Endodermal cell (in vitro differentiated cells): ENCODE measurements at regions not wholly inside any gene's neighbourhood (a gene's known extent, or its start where the extent isn't known, plus 50 kb on each side); places are given as distances from the start of the nearest gene placed in this dataset.

Experiments used
- DNase-seq: peaks from one replicate; pipeline ENCODE4 v3.0.0-alpha.2; 2017
- H3K27ac ChIP-seq: 2 replicates; pipeline ENCODE4 v1.5.1; 2013; ENCODE audit warnings: mild to moderate bottlenecking, low read depth, low read length, moderate library complexity
- H3K27me3 ChIP-seq: 2 replicates; pipeline ENCODE4 v1.6.1; 2013; ENCODE audit warnings: mild to moderate bottlenecking, low read length, moderate library complexity; ENCODE audit not compliant: insufficient read depth, control insufficient read depth, poor library complexity, severe bottlenecking
- H3K36me3 ChIP-seq: 2 replicates; pipeline ENCODE4 v1.7.0; 2013; ENCODE audit warnings: mild to moderate bottlenecking, low read length, moderate library complexity; ENCODE audit not compliant: control insufficient read depth, insufficient read depth
- H3K4me1 ChIP-seq: one replicate; pipeline ENCODE4 v1.7.0; 2013; ENCODE audit warnings: low read length; ENCODE audit not compliant: control insufficient read depth, insufficient read depth
- H3K4me3 ChIP-seq: 2 replicates; pipeline ENCODE4 v1.5.1; 2013; ENCODE audit warnings: mild to moderate bottlenecking, low read length, moderate library complexity
- H3K9ac ChIP-seq: 2 replicates; pipeline ENCODE4 v1.6.1; 2013; ENCODE audit warnings: mild to moderate bottlenecking, low read length, moderate library complexity; ENCODE audit not compliant: poor library complexity, severe bottlenecking; ENCODE audit errors: extremely low read depth
- H3K9me3 ChIP-seq: 2 replicates; pipeline ENCODE4 v1.6.1; 2013; ENCODE audit warnings: mild to moderate bottlenecking, low read length, moderate library complexity; ENCODE audit not compliant: control insufficient read depth
- H3K27ac Mint-ChIP-seq: 2 replicates; pipeline ENCODE4 v1.8.0; 2020; ENCODE audit warnings: mixed read lengths
- H3K27me3 Mint-ChIP-seq: 2 replicates; pipeline ENCODE4 v1.8.0; 2021; ENCODE audit warnings: mild to moderate bottlenecking, mixed read lengths; ENCODE audit not compliant: insufficient read depth
- H3K36me3 Mint-ChIP-seq: 2 replicates; pipeline ENCODE4 v1.8.0; 2020; ENCODE audit warnings: low read depth, mixed read lengths
- H3K4me1 Mint-ChIP-seq: 2 replicates; pipeline ENCODE4 v1.8.0; 2020; ENCODE audit warnings: mixed read lengths
- H3K4me3 Mint-ChIP-seq: 2 replicates; pipeline ENCODE4 v1.8.0; 2020; ENCODE audit warnings: mild to moderate bottlenecking, moderate library complexity, mixed read lengths
- H3K9me3 Mint-ChIP-seq: 2 replicates; pipeline ENCODE4 v1.8.0; 2020; ENCODE audit warnings: mild to moderate bottlenecking, mixed read lengths
- CTCF ChIP-seq: fragments of 200-600 bp; sonication (generic); conservative IDR thresholded peaks from 2 replicates; pipeline ENCODE4 v1.5.0; 2021; ENCODE audit warnings: antibody characterized with exemption, mild to moderate bottlenecking
- WGBS, 2 experiments: methylation state at CpG; one replicate each; pipeline versions ENCODE4 v1.1.5 to v1.1.7; 2013; ENCODE audit warnings: missing lambda C conversion rate in 2 of 2, mixed read lengths in 1 of 2; ENCODE audit not compliant: insufficient coverage in 1 of 2, insufficient read length in 1 of 2; 5-methylcytosine and 5-hydroxymethylcytosine counted together

- DNase-seq = peak; percentile 30
Measured at GRCh38 chr1:47680815-47681475, 243.1 kb downstream of the FOXD2 start.

GRCh38 chr1:47681735-47682134, 243.9 kb downstream of the FOXD2 start:
- no peak overlapping the region for H3K27ac ChIP-seq
- no peak overlapping the region for H3K9ac ChIP-seq
- Mint-ChIP-seq H3K4me3 (no peak overlapping the region), H3K4me1 (peaks cover 14% of the 10 kb centered on the region), H3K9me3 (no peaks in the 10 kb centered on the region), H3K27ac (no peak overlapping the region), H3K36me3 (no peaks in the 10 kb centered on the region), H3K27me3 (peaks cover 20% of the 10 kb centered on the region)
- peak; percentile 15 for DNase-seq
- no peak overlapping the region for H3K4me3 ChIP-seq
- no peaks in the 10 kb centered on the region for H3K27me3 ChIP-seq
- peaks cover 7% of the 10 kb centered on the region for H3K4me1 ChIP-seq
- H3K9me3 ChIP-seq = no peaks in the 10 kb centered on the region
- H3K36me3 ChIP-seq = no peaks in the 10 kb centered on the region
- no peak for TF ChIP-seq CTCF
- WGBS, 2 experiments = 84 to 93% methylated on average over 4 of the region's 4 CpGs

More at GRCh38 chr1:47680815-47681475, 243.1 kb downstream of the FOXD2 start:
- 84 to 88% methylated on average over 9 to 10 of the region's 10 CpGs for WGBS, 2 experiments
- Histone ChIP-seq H3K27ac (no peak overlapping the region), H3K4me3 (no peak overlapping the region), H3K9ac (no peak overlapping the region), H3K27me3 (no peaks in the 10 kb centered on the region), H3K9me3 (no peaks in the 10 kb centered on the region), H3K36me3 (no peaks in the 10 kb centered on the region), H3K4me1 (no peaks in the 10 kb centered on the region)
- Mint-ChIP-seq H3K4me1 (peaks cover 7% of the 10 kb centered on the region), H3K4me3 (no peak overlapping the region), H3K36me3 (no peaks in the 10 kb centered on the region), H3K27ac (no peak overlapping the region), H3K9me3 (no peaks in the 10 kb centered on the region), H3K27me3 (peaks cover 23% of the 10 kb centered on the region)
- TF ChIP-seq CTCF = no peak

- Mint-ChIP-seq H3K36me3 (no peaks in the 10 kb centered on the region), H3K27ac (no peak overlapping the region), H3K4me3 (no peak overlapping the region), H3K9me3 (no peaks in the 10 kb centered on the region), H3K27me3 (peaks cover 20% of the 10 kb centered on the region), H3K4me1 (peaks cover 19% of the 10 kb centered on the region)
- H3K4me3 ChIP-seq = no peak overlapping the region
- no peaks in the 10 kb centered on the region for H3K36me3 ChIP-seq
- peaks cover 12% of the 10 kb centered on the region for H3K4me1 ChIP-seq
- no peaks in the 10 kb centered on the region for H3K27me3 ChIP-seq
- H3K9ac ChIP-seq = no peak overlapping the region
- WGBS, 2 experiments = 87 to 90% methylated on average over 5 to 7 of the region's 7 CpGs
- no peaks in the 10 kb centered on the region for H3K9me3 ChIP-seq
- no peak for TF ChIP-seq CTCF
- DNase-seq = peak; percentile 31
- no peak overlapping the region for H3K27ac ChIP-seq
Measured at GRCh38 chr1:47682198-47682597, 244.4 kb downstream of the FOXD2 start.
